DMS53 treated with DMSO at 0.1 percent for 48 hours (cell line): ENCODE measurements at regions not wholly inside any gene's neighbourhood (a gene's known extent, or its start where the extent isn't known, plus 50 kb on each side); places are given as distances from the start of the nearest gene placed in this dataset.

Experiments used
- DNase-seq: peaks from one replicate; lab custom pipeline; 2025; ENCODE audit not compliant: unreplicated experiment; lab: John Stamatoyannopoulos, UW

GRCh38 chr6:21420146-21420878, 173.2 kb upstream of the SOX4 start:
- DNase-seq, result no peak

- no peak for DNase-seq
Observed at GRCh38 chr6:21420926-21421325, 172.6 kb upstream of the SOX4 start.

- peak; percentile 72 for DNase-seq
Observed at GRCh38 chr6:21423106-21423854, 170.3 kb upstream of the SOX4 start.

GRCh38 chr6:21426841-21427490, 166.6 kb upstream of the SOX4 start:
- no peak for DNase-seq

GRCh38 chr6:21429291-21429690, 164.3 kb upstream of the SOX4 start:
- no peak for DNase-seq

DNA sequence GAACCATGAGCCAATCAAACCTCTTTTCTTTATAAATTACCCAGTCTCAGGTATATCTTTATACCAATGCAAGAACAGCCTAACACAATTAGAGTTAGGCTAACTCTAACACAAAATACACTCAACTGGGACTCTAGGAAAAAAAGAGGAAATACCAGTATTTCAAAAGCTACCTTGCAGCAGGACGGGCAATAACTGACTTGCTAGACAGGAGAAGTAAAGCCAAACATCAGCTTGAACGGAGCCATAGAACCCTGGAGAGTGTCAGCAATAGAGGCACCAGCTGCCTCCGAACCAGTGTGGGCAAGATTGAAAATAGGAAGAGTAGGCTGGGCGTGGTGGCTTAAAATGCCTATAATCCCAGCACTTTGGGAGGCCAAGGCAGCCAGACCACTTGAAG, 162.0 kb upstream of the SOX4 start:
- no peak for DNase-seq

DNA sequence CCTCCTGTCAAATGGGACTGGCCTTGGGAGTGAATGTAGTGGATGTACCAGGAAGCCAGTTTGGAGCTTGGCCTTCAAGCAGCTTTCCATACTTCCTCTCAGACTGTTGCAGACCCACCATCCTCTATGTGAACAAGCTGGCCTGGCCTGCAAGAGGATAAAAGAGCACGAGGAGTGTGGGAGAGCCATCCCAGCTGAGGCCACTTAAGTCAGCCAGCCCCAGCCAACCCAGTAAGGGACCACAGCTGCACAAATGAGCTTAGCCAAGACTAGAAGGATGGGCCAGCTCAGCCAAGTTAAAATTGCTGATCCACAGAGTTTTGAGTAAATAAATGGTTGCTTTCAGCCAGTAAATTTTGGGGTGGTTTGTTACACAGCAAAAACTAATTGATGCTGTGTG, 156.9 kb upstream of the SOX4 start:
- DNase-seq, result no peak

DNA sequence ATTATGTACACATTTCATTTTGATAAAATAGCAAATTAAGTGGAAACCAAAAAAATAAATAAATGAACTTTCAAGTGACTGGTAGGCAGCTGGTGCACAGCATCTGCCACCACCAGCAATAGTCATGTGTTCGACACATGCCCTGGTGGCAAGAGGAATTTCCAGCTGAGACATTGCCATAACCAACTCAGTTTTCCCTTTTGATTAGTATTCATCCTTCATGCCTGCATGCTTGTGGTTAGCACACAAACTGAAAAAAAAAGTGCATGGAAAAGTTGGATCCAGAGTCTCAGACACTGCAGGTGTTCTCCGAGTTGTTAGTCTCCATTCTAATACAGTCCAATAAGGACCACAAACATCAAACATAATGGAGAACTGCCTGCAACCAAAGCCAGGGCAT, 156.0 kb upstream of the SOX4 start:
- DNase-seq, result no peak

DNA sequence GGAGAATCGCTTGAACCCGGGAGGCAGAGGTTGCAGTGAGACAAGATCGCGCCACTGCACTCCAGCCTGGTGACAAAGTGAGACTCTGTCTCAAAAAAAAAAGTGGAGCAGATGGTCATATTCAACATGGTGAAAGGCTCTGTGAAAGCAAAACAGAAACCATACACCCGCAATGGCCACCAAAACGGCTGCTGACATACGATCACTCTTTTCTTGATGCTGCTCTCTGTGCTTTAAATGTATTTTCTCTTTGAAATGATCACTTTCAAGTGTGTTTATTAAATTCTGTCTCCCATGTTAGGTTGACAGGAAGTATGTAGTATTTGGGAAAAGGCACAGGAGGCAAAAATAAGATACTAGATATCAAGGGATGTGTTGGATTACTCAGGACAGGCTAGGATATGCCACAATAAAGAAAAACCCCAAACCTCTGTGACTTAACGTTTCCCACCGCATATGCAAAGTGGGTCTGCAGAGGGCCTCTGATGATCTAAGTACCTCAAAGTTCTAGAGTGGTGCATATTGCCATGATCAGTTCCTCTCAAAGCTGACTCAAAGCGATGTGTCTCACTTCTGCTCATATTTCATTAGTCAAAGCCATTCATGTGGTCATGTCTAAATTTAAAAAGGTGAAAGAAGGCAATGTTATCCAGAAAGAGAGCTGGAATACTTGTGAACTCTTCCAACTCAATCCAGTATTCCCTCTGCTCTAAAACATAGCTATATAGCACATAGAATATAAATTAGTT, 155.1 kb upstream of the SOX4 start:
- no peak for DNase-seq

GRCh38 chr6:21438986-21439352, 154.6 kb upstream of the SOX4 start:
- no peak for DNase-seq

DNA sequence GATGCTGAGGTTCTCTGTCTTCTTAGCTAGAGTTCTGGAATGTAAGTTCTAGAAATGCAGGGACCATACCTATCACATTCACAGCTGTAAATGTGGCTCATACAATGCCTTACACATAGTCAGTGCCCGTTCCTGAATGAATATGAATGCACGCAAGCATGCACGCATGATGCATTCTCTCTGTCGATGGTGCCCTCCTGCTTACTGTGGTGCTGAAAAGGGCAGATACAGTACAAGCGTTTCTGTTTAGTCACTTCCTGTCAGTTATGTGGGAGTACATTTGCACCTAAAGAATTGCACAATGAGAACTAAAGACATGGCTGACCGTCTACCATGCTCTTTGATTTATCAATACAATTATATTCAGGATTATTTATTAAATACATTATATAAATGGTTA, 152.2 kb upstream of the SOX4 start:
- no peak for DNase-seq

- no peak for DNase-seq
Observed at GRCh38 chr6:21442874-21443273, 150.7 kb upstream of the SOX4 start.

DNA sequence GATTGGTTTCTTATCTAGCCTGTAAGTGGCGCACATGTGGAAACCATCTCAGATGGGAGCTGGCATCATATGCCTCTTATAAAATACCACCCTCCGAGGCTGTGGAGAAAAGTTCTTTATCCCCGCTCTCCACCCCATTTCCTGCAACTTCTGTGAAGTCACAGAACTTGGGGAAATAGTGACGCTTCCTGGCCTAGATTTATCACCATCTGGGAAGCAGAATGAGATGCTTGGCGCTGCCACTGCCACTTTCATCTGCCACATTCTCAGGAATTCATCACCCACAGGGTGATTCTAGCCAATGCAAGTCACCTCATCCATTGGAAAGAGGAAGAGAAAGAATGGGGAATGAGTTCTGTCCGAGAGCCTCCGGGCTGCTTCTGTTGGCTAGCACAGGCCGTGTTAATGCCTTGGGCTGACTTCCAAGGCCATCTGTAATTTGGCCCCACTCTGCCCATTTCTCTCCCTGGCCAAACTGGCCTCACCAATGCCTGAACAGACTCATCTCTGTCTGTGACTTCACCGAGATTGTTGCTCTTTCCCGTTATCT, 148.8 kb upstream of the SOX4 start:
- DNase-seq, result no peak

DNA sequence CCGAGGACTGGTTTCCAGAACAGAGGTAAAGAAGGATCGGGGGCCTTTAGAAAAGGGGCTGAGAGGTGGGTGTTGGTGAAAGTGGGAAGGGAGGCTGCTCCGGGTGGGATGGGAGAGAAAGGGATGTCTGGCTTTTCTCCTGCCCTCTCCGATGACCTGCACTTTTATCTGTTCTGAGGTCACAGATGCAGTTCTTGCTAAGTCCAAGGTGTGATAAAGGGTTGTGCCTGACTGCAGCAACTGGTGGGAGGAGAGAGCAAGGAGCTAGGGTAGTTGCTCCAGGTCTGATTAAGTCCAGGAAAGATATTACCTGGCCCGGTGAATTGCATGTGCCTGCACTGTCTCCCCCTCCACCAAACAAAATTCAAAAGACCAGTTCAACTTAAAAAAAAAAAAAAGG, 145.6 kb upstream of the SOX4 start:
- DNase-seq, result no peak

DNA sequence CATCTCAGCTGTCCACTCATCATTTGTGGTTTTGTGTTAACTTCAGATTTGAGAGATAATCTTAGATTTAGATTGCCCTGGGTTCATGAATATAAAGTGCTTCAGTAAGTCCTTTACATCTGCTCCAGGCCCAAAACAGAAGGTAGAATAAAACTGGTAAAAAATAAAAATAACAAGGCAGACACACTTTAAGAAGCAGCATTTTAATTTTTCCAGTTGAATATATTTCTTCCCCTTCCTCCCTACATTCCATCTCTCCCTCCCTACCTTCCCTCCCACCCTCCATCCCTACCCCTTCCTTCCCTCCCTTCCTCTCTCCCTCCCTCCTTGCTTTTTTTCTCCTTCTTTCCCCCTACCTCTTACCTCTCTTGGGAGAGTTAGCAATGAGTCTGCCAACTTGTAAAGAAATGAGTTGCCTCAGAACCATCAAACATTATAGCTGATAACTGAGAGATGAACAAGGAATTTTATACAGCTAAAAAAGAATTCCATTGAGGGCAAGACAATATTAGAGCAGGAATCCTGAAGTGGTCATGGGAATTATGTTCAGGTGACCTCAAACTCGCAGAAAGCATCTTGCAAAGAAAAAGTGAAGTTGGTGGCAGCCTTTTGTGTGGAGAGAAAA, 145.0 kb upstream of the SOX4 start:
- no peak for DNase-seq

- DNase-seq, result no peak
Observed at GRCh38 chr6:21450149-21450548, 143.4 kb upstream of the SOX4 start.

- DNase-seq, result no peak
Observed at GRCh38 chr6:21450628-21451027, 142.9 kb upstream of the SOX4 start.

- peak; percentile 62 for DNase-seq
Observed at GRCh38 chr6:21451546-21452013, 142.0 kb upstream of the SOX4 start.

GRCh38 chr6:21454262-21454661, 139.3 kb upstream of the SOX4 start:
- DNase-seq, result no peak

- DNase-seq, result no peak
Observed at GRCh38 chr6:21455071-21455470, 138.5 kb upstream of the SOX4 start.

- DNase-seq, result peak; percentile 52
Observed at GRCh38 chr6:21457647-21458046, 135.9 kb upstream of the SOX4 start.
